ENCODE measurements at regions not wholly inside any gene's neighbourhood (a gene's known extent, or its start where the extent isn't known, plus 50 kb on each side); places are given as distances from the start of the nearest gene placed in this dataset.

DNA sequence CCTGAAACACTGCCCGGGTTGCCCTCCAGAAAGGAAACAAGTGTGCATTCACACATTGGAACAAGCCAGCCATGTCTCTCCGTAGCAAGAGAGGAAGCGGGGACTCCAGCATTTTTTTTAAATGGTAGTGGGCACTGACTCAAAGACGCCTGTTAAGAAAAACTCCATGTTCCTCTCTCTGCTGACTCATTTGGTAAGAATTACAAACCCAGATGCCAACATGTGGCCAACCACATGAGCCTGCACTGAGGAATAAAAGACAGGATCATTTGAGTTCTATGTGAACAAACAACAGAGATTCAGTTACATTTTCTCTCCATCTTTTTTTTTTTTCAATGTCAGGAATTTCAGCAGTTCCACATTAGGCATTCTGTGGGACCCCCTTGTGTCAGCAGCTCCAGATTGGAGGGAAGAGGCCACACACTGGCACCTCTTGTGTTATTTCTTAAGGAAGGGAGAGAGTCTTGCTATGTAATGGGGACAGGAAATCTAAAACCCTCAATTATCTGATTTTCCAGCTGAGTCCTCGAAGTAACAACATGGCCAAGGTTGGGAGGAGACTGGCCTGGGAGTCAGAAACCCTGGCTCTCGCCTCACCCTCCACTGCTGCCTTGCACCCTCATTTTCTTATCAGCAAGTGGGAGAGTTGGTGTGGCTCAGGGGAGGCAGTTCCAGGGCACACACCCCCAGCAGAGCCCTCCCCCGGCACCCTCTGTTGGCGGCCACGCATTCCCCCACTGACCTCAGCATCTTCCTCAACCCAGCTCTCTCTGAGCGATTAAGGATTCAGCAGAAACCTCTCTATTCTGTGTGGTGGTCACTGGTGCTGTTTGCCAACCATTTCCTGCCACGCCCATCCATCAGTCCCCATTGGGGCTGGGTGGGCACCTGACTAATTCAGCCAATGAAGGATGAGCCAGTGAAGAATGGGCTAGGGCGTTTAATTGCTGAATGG is 173.0 kb downstream of the FOXL1 start:
- DNase-seq: no peak

DNA sequence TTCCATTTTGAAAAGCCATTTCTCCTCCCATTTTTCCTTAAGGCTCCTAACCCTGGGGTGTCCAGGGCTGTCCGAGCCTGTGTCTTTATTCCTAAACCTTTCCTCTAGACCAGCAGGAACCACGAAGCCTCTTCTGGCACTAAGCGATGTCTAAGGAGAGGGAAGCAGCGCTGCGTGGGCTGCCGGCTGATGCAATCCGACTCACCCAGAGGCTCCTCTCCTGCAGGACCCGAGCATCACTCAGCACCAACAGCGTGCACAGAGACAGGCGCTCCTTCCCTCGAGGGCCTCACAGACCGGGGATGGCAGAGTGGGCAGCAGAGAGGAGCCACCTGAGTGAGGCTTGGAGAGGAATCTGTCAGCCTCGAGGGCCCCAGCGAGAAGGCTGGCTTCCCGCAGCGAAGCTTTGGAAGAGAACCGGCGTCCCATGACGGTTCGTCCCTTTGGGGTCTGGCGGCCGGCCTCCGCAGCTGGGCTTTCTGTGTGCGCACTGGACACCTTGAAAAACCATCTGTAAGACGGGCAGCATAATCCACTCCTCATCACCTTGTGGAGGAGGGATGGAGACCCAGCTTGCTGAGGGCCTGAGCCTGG is 174.3 kb downstream of the FOXL1 start:
- DNase-seq: no peak

DNA sequence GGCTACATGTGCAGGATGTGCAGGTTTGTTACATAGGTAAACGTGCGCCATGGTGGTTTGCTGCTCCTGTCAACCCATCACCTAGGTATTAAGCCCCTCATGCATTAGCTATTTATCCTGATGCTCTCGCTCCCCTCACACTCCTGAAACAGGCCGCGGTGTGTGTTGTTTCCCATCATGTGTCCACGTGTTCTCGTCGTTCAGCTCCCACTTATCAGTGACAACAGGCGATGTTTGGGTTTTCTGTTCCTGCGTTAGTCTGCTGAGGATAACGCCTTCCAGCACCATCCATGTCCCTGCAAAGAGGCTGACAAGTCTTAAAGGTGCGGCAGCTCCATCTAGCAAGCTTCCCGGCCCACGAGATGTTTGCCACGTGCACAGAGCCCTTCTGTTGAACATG is 175.1 kb downstream of the FOXL1 start:
- DNase-seq: no peak

DNA sequence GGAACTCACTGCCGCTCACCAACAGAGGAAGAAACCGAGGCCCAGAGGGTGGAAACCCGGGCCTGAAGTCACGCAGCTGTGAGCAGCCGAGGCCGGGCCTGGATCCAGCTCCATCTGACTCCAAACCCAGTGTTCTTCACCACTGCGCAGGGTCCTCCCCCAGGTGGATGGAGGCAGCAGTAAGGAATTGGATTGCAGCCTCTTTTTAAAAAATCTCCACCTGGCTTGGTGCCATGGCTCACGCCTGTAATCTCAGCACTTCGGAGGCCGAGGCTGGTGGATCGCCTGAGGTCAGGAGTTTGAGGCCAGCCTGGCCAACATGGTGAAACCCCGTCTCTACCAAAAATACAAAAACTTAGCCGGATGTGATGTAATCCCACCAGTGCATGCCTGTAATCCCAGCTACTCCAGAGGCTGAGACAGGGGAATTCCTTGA is 177.2 kb downstream of the FOXL1 start:
- no peak for DNase-seq

DNA sequence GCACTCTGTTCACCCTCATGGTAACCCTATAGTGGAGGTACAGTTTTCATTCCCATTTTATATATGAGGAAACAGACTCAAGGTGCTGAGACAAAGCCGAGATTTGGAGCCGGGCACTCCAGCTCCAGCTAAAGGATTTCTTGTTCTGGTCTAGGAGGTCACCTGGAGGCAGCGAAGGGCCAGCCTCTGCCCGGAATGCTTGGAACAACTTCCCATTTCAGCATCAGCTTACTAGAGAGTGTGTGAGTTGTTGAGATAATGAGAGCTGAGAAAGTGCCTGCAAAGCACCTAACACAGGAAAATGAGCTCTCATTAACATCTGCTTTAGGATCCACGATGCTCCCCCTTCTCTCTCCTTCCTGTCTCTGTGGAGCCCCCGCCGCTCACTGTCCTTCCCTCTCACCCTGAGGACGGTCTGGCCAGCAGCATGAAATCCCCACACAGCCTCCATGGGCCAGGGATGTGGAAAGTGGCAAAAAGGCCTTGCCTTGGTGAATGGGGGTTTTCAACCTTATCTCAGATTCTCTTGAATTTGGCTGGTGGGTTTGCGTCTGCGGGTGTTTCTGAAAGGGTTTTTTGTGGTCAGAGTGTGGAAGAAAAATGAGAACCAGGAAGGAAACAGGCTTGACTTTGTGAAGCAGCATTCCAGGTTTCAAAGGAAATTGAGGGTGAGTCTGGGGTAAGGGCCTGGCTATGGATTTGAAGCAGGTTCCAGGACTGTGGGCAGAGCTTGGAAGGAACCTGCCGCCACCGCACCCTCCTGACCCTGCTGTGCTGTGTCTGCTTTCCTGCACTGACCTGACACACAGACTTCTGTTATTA is 178.7 kb downstream of the FOXL1 start:
- no peak for DNase-seq

DNA sequence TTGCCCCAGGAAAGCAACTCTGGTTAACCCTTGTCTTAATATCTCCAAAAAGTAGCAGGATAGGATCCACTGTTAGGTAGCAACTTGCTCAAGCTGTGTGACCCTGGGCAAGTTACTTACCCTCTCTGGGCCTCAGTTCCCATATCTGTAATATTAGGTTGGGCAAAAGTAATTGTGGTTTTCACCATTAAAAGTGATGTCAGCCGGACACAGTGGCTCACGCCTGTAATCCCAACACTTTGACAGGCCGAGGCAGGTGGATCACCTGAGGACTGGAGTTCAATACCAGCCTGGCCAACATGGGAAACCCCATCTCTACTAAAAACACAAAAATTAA is 179.3 kb downstream of the FOXL1 start:
- DNase-seq: no peak

DNA sequence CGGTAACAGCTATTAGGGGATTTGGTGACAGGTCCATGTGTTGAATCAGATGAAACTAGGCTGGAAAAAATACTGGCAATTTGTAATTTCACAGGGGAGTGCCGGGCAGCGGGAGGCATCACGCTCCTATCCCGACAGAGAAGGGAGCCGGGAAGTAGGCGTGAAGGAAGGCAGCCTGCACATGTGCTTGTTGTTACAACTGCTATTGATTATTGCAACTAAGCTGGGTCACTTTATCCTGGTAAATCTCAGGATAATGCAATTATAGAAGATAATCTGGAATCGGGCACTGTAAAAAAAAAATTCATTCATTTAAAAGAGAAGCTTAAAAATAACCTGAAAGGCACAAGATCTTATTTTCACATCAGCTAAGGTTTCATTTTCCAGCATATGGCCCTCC is 180.6 kb downstream of the FOXL1 start:
- no peak for DNase-seq

DNA sequence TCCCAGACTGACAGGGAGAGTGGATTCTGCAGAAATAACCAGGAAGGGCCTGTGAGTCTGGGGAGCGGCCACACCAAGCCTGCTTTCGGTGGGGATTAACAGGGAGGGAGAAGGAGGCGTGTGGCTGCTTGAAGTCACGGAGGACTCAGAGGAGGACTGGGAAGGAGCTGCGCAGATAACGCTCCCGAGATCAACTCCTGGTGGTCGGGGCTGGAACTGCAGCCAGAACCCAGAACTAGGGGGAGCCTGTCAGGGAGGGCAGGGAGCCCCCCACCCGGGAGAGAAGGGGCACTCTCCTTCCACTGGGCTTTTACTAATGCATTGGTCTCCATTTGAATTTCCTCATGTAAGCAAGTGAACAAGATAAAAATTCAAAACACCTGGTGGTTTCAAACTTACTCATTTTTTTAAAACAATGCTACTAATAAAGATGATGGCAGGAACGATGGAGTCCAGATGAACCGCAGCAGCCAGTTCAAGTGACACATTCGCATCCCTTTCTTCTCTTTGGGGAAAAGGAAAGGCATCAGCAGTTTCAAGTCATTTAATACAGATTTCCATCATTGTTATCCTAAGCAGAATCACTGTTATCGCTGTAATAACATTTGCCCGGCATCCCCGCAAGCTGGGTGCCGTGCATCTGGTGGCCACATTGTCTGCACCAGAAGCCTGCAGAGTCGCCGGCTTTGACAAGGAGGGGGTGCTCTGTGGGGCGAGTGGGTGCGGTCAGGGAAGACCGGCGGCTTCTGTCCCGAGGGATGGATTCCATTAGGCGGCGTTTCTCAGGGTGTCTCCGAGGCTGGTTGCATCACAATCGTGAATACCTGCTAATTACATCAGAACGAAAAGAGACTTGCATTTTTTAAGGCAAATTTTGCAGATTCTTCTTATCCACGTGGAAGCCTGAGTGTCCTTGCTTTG is 183.0 kb downstream of the FOXL1 start:
- DNase-seq: peak; percentile 49

DNA sequence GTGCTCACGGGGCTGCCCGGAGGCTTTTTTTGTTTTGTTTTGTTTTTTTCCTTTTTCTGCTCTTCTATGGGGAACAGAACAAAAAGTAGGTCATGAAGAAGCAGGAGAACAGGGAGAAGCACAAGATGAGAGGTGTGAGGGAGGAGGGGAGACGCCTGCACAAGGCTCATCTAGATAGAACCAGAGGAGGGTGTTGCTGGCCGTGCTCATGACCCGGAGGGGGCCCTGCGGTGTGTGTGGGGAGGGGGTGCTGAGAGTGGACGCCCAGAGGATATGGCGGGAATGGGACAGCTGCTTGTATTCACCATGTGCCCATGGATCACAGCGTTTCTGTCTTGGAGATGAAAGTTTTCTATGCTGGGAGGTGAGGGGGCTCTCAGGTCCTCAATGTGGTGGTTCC is 183.7 kb downstream of the FOXL1 start:
- no peak for DNase-seq

DNA sequence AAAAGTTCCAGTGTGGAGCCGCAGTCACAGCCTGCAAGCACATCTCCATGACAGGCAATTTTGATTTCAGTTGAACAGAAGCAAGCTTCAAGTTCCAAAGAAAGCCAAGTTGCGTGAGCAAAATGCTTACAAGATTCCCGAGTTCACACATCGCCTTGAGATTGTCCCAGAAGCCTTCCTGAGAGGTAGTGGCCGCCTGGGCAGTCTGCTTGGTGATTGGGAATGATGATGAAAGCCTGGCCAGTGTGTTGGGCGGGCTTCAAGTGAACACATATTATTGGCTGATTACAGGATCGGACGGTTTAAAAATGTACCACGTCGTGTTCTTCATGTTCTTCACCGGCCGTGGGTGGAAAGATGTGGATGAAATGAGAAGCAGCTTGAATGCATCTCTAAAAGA is 185.5 kb downstream of the FOXL1 start:
- DNase-seq: no peak

- no peak for DNase-seq
These were observed 186.2 kb downstream of the FOXL1 start for GRCh38 chr16:86764551-86764950.

GRCh38 chr16:86765389-86766026 is 187.2 kb downstream of the FOXL1 start:
- no peak for DNase-seq

DNA sequence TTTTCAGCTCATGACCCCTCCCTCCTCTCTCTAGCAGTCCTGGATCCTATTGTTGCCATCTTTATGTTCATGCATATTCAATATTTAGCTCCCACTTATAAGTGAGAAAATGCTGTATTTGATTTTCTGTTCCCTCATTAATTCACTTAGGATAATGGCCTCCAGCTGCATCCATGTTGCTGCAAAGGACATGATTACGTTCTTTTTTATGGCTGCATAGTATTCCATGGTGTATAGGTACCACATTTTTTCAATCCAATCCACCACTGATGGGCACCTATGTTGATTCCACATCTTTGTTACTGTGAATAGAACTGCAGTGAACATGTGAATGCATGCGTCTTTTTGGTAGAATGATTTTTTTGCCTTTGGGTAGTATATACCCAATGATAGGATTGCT is 188.4 kb downstream of the FOXL1 start:
- DNase-seq: no peak

- DNase-seq: no peak
These were observed 190.0 kb downstream of the FOXL1 start for GRCh38 chr16:86768228-86768791.

- DNase-seq: no peak
These were observed 190.7 kb downstream of the FOXL1 start for GRCh38 chr16:86768999-86769398.

DNA sequence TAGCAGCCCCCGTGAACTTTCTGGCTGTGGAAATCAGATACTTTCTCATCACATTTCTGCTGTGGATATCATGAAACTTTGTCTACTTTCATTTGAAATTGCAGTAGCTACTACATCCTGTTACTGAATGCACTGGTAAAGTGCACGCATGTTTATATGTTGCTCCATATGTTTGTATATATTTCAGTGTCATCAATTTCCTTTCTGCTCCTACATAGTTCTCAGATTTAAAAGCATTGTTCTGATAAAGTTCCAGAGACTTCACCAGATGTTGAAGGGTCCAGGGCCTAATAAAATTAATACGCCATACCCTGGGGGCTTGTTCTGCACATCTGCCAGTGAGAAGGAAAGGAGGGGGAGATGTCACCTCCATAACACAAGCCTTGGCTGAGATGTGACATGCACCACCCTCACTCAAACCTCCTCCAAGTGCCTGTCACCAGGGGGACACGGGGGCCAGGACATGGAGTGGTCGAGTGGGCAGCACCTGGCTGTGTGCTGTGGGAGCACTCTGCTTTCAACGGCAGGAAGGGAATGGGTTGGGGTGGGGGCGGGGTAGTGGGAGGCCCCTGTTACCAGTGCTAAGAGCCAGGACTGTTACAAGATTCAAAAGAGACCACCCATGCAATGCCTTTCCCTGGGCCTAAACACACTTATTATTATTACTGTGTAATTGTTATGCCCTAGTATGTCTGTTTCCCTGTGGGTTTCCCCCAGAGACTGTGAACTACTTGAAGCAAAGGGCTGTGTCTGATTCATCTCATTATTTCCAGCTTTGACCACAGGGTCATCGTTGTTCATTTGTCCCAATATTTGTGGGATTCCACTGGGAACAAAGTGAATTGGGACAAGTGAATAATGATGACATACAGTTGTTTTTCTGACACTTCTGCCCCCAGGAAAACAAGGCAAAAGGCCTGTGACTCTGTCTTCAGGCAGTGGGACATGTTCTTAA is 193.4 kb downstream of the FOXL1 start:
- no peak for DNase-seq

DNA sequence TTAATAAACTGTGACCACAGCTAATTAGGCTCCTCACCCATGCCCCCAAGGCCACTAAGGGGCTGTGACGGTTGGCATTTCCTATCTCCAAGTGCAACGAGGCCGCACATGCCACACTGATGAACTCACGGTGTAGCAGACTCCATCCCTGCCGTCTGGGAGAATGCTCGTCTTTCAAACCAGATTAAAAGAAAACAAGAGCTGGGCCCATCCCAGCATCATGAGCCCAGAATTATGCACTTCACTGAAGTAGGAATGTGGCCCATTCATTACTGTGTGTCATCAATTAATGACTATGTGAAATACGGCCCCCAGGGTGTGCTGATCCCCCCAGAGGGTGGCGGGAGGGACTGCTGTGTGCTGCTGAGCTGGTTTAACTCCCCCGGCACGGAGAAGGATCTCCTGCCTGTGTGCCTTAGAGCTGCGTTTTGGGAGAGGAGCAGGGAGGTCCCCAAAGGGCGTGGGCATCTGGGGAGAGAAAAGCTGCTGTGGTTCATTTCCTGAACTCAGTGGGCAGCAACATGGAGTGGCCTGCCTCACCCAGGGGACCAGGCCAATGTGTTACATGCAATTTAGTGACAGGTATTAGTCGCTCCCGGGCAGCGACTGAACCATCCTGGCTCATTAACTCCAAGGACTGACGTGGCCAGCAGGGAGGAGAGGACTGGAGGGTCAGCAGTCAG is 194.5 kb downstream of the FOXL1 start:
- no peak for DNase-seq

- no peak for DNase-seq
These were observed 195.0 kb downstream of the FOXL1 start for GRCh38 chr16:86773354-86773715.

GRCh38 chr16:86774931-86775330 is 196.6 kb downstream of the FOXL1 start:
- no peak for DNase-seq

GRCh38 chr16:86775511-86775921 is 197.2 kb downstream of the FOXL1 start:
- no peak for DNase-seq
